Activated CD4-positive, alpha-beta T cell treated with anti-CD3 and anti-CD28 coated beads, Interleukin-2, amount 10 ng/mL, durations not matched to agents 7 days and 5 days (primary cell): ENCODE measurements at regions not wholly inside any gene's neighbourhood (a gene's known extent, or its start where the extent isn't known, plus 50 kb on each side); places are given as distances from the start of the nearest gene placed in this dataset.
A peak's percentile ranks its signal among the peaks of the same experiment; 100 is the strongest.

ENCODE experiments used
- CTCF ChIA-PET: fragments of 350-600 bp; sonication (Branson Sonifier 250); formaldehyde crosslinking; loops from one replicate; lab custom pipeline; 2021; ENCODE audit warnings: antibody characterized with exemption; lab: Charles Lee
- POLR2A ChIA-PET: fragments of 350-600 bp; sonication (Branson Sonifier 250); formaldehyde crosslinking; loops from one replicate; lab custom pipeline; 2021; ENCODE audit warnings: antibody characterized with exemption; lab: Charles Lee
- DNase-seq: peaks from one replicate; pipeline ENCODE4 v3.0.0-alpha.2; 2020
- H3K27ac Mint-ChIP-seq: one replicate; pipeline ENCODE4 v1.8.0; 2021; ENCODE audit warnings: mild to moderate bottlenecking, moderate library complexity, mixed read lengths
- H3K27me3 Mint-ChIP-seq: one replicate; pipeline ENCODE4 v1.8.0; 2021; ENCODE audit warnings: mixed read lengths
- H3K36me3 Mint-ChIP-seq: one replicate; pipeline ENCODE4 v1.8.0; 2021; ENCODE audit warnings: low read depth, mixed read lengths
- H3K4me1 Mint-ChIP-seq: one replicate; pipeline ENCODE4 v1.8.0; 2021; ENCODE audit warnings: mixed read lengths
- H3K4me3 Mint-ChIP-seq: one replicate; pipeline ENCODE4 v1.8.0; 2021; ENCODE audit warnings: mild to moderate bottlenecking, moderate library complexity, mixed read lengths
- H3K9me3 Mint-ChIP-seq: one replicate; pipeline ENCODE4 v1.8.0; 2021; ENCODE audit warnings: mixed read lengths

DNA sequence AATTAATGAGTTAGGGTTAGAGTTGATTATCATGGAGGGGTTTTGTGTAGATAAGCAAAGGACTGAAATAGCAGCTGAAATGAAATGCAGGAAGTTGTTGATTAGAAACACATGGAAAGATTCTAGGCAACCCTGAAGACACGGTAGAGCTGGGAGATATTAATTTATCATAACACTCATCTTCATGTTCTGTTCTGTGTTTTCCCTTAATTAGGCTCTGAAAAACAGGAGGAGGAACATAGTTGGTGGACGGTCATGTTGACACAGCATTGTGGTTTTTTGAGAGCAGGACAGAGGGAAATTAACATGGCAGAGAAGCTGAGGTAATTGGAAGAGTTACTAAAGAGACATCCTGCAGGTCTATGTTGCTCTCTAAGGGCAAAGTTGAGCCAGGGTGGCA is 138.8 kb upstream of the UBASH3B start:
- H3K36me3 Mint-ChIP-seq: no peaks in the 10 kb centered on the region
- CTCF ChIA-PET: no interaction called here
- no peaks in the 10 kb centered on the region for H3K4me1 Mint-ChIP-seq
- no peak overlapping the region for H3K4me3 Mint-ChIP-seq
- H3K9me3 Mint-ChIP-seq: no peaks in the 10 kb centered on the region
- no peak overlapping the region for H3K27ac Mint-ChIP-seq
- no peaks in the 10 kb centered on the region for H3K27me3 Mint-ChIP-seq
- POLR2A ChIA-PET: no interaction called here
- DNase-seq: no peak

DNA sequence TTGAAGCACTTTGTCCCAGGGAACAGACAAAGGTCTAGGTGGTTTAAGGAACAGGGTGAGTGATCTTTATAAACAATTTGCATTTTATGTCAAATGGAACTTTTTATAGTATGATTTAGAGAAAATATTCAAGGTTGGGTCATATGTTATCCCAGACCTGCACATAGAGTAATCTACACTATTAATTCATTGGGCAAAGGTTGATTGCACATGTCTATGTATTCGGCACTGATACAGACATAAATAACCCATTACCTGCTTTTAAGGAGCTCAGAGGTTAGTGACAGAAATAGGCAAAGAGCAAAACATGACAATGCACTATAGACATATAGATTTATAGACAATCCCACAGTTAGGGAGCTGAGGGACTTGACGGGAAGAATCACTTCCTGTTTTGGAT is 141.5 kb upstream of the UBASH3B start:
- Mint-ChIP-seq H3K4me3 (no peak overlapping the region), H3K27ac (no peak overlapping the region), H3K9me3 (no peaks in the 10 kb centered on the region), H3K27me3 (no peaks in the 10 kb centered on the region), H3K36me3 (no peaks in the 10 kb centered on the region), H3K4me1 (no peaks in the 10 kb centered on the region)
- ChIA-PET CTCF (no interaction called here), POLR2A (no interaction called here)
- DNase-seq: no peak

- CTCF ChIA-PET: no interaction called here
- Mint-ChIP-seq H3K4me1 (no peaks in the 10 kb centered on the region), H3K4me3 (no peak overlapping the region), H3K9me3 (no peaks in the 10 kb centered on the region), H3K27me3 (no peaks in the 10 kb centered on the region), H3K36me3 (no peaks in the 10 kb centered on the region), H3K27ac (no peak overlapping the region)
- DNase-seq: no peak
- POLR2A ChIA-PET: no interaction called here
These were observed 142.2 kb upstream of the UBASH3B start for GRCh38 chr11:122513328-122513727.

DNA sequence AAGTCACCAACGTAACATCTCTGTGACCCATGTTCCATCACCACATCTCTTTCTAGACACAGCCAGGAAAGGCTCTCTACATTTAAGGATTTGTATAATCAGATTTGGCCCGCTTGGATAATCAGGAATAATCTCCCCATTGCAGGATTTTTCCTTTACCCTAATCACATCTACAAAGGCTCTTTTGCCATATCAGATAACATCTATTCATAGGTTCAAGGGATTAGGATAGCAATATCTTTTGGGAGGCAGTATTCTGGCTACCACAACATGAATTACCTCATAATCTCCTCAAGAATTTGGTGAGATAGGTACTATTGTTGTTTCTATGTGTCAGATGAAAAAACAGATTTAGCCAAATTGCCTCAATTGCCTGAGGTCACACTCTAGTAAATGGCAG is 142.8 kb upstream of the UBASH3B start:
- Mint-ChIP-seq H3K4me3 (no peak overlapping the region), H3K27ac (no peak overlapping the region), H3K36me3 (no peaks in the 10 kb centered on the region), H3K4me1 (no peaks in the 10 kb centered on the region), H3K27me3 (no peaks in the 10 kb centered on the region), H3K9me3 (no peaks in the 10 kb centered on the region)
- no peak for DNase-seq
- ChIA-PET POLR2A (no interaction called here), CTCF (no interaction called here)

DNA sequence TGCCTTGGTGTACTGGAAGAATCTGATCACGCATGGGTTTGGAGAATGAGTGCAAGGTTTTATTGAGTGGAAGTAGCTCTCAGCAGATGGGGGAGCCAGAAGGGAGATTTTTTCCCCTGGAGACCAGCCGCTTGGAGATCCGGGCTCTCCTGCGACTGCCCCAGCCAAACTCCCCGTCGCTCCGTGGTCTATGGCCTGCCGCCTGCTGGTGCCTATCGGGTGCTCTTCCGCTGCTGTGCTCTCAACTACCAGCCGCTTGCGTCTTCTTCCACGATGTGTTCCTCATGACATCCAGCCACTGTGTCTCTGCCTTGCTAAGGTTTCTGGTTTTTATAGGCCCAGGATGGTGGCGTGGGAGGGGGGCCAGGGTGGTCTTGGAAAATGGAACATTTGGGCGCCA is 145.6 kb upstream of the UBASH3B start:
- Mint-ChIP-seq H3K4me3 (no peak overlapping the region), H3K27ac (no peak overlapping the region), H3K36me3 (no peaks in the 10 kb centered on the region), H3K27me3 (peaks cover 12% of the 10 kb centered on the region), H3K9me3 (no peaks in the 10 kb centered on the region), H3K4me1 (no peaks in the 10 kb centered on the region)
- POLR2A ChIA-PET: no interaction called here
- no peak for DNase-seq
- CTCF ChIA-PET: no interaction called here

GRCh38 chr11:122509091-122509490 is 146.4 kb upstream of the UBASH3B start:
- Mint-ChIP-seq H3K27me3 (peaks cover 14% of the 10 kb centered on the region), H3K4me1 (no peaks in the 10 kb centered on the region), H3K36me3 (no peaks in the 10 kb centered on the region), H3K27ac (no peak overlapping the region), H3K9me3 (no peaks in the 10 kb centered on the region), H3K4me3 (no peak overlapping the region)
- no peak for DNase-seq
- ChIA-PET CTCF (no interaction called here), POLR2A (no interaction called here)

DNA sequence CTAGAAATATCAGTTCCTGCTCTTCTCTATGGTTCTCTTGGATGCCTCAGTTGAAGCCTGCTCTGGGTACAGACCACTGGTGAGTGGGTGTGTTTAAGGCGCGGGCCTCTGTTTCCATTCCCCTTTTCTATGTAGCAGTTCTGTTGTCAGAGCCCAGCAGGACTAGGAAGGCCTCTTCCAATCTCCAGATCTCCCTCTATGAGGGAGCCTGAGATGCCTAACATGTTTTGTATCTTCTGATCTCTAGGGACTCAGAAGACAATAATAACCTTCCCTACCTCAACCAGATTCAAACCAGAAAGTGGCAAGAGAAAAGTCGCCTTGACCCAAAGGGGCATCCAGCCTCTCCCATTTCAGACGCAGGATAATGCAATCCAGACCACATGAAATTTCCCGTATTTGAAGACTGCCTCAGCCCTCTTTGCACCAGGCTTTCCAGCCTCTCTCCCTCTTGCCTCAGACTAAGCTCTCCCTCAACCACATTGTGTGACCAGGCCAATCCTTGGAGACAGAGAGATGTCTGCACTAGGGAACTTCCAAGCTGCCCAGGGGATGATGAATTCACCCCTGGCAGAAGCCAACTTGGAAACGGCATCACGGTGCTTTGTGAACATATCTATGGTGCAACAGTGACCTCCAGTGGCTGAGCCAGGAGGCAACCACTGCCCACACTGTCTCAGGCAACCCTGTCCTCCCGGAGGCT is 150.1 kb upstream of the UBASH3B start:
- POLR2A ChIA-PET: no interaction called here
- Mint-ChIP-seq H3K27ac (no peak overlapping the region), H3K9me3 (no peaks in the 10 kb centered on the region), H3K4me3 (no peak overlapping the region), H3K27me3 (peaks cover 16% of the 10 kb centered on the region), H3K36me3 (no peaks in the 10 kb centered on the region), H3K4me1 (no peaks in the 10 kb centered on the region)
- CTCF ChIA-PET: interaction anchor here (1.2 kb wide), 2 partner anchors 302 to 850 kb away, joined by 3 read pairs; no protein-coding TSS in a partner anchor
- peak; percentile 53 for DNase-seq

GRCh38 chr11:122494221-122494620 is 161.3 kb upstream of the UBASH3B start:
- Mint-ChIP-seq H3K27me3 (peaks cover 11% of the 10 kb centered on the region), H3K9me3 (no peaks in the 10 kb centered on the region), H3K4me1 (no peaks in the 10 kb centered on the region), H3K27ac (no peak overlapping the region), H3K4me3 (no peak overlapping the region), H3K36me3 (no peaks in the 10 kb centered on the region)
- ChIA-PET POLR2A (no interaction called here), CTCF (no interaction called here)
- no peak for DNase-seq

GRCh38 chr11:122491509-122491908 is 164.0 kb upstream of the UBASH3B start:
- Mint-ChIP-seq H3K4me1 (no peaks in the 10 kb centered on the region), H3K27ac (no peak overlapping the region), H3K36me3 (no peaks in the 10 kb centered on the region), H3K9me3 (no peaks in the 10 kb centered on the region), H3K27me3 (peaks cover 10% of the 10 kb centered on the region), H3K4me3 (no peak overlapping the region)
- DNase-seq: no peak
- ChIA-PET CTCF (interaction anchor here (1.5 kb wide), 1 partner anchor 12 kb away, joined by 4 read pairs; no protein-coding TSS in a partner anchor), POLR2A (no interaction called here)

- Mint-ChIP-seq H3K27ac (no peak overlapping the region), H3K27me3 (peaks cover 16% of the 10 kb centered on the region), H3K9me3 (no peaks in the 10 kb centered on the region), H3K4me3 (no peak overlapping the region), H3K36me3 (no peaks in the 10 kb centered on the region), H3K4me1 (no peaks in the 10 kb centered on the region)
- POLR2A ChIA-PET: no interaction called here
- CTCF ChIA-PET: no interaction called here
- no peak for DNase-seq
These were observed 166.4 kb upstream of the UBASH3B start for GRCh38 chr11:122488892-122489706.

- DNase-seq: no peak
- CTCF ChIA-PET: no interaction called here
- H3K27me3 Mint-ChIP-seq: peaks cover 16% of the 10 kb centered on the region
- H3K27ac Mint-ChIP-seq: no peak overlapping the region
- no peaks in the 10 kb centered on the region for H3K36me3 Mint-ChIP-seq
- H3K9me3 Mint-ChIP-seq: peaks cover 11% of the 10 kb centered on the region
- H3K4me3 Mint-ChIP-seq: no peak overlapping the region
- POLR2A ChIA-PET: no interaction called here
- H3K4me1 Mint-ChIP-seq: no peaks in the 10 kb centered on the region
These were observed 167.9 kb upstream of the UBASH3B start for GRCh38 chr11:122487669-122488068.

GRCh38 chr11:122486793-122487495 is 168.6 kb upstream of the UBASH3B start:
- Mint-ChIP-seq H3K36me3 (no peaks in the 10 kb centered on the region), H3K4me1 (no peaks in the 10 kb centered on the region), H3K9me3 (peaks cover 11% of the 10 kb centered on the region), H3K27me3 (peaks cover 15% of the 10 kb centered on the region), H3K27ac (no peak overlapping the region), H3K4me3 (no peak overlapping the region)
- CTCF ChIA-PET: no interaction called here
- POLR2A ChIA-PET: no interaction called here
- DNase-seq: no peak

- no peak overlapping the region for H3K27ac Mint-ChIP-seq
- peaks cover 11% of the 10 kb centered on the region for H3K27me3 Mint-ChIP-seq
- DNase-seq: no peak
- H3K4me3 Mint-ChIP-seq: no peak overlapping the region
- H3K9me3 Mint-ChIP-seq: peaks cover 11% of the 10 kb centered on the region
- POLR2A ChIA-PET: no interaction called here
- no peaks in the 10 kb centered on the region for H3K4me1 Mint-ChIP-seq
- CTCF ChIA-PET: interaction anchor here (1.1 kb wide), 1 partner anchor 12 kb away, joined by 4 read pairs; no protein-coding TSS in a partner anchor
- H3K36me3 Mint-ChIP-seq: no peaks in the 10 kb centered on the region
These were observed 176.5 kb upstream of the UBASH3B start for GRCh38 chr11:122478986-122479385.
